BLaER1 (cell line): ENCODE measurements at regions not wholly inside any gene's neighbourhood (a gene's known extent, or its start where the extent isn't known, plus 50 kb on each side); places are given as distances from the start of the nearest gene placed in this dataset.
A peak's percentile ranks its signal among the peaks of the same experiment; 100 is the strongest.

ENCODE experiments used
- H3K27ac ChIP-seq: shearing (Covaris generic); formaldehyde crosslinking; 2 replicates; pipeline ENCODE4 v1.8.1; 2022
- H3K27me3 ChIP-seq: shearing (Covaris generic); formaldehyde crosslinking; 2 replicates; pipeline ENCODE4 v1.8.1; 2022
- H3K36me3 ChIP-seq: shearing (Covaris generic); formaldehyde crosslinking; 2 replicates; pipeline ENCODE4 v1.8.1; 2022
- H3K4me1 ChIP-seq: shearing (Covaris generic); formaldehyde crosslinking; 2 replicates; pipeline ENCODE4 v1.8.1; 2022
- H3K4me2 ChIP-seq: shearing (Covaris generic); formaldehyde crosslinking; 2 replicates; pipeline ENCODE4 v1.8.1; 2022
- H3K4me3 ChIP-seq: shearing (Covaris generic); formaldehyde crosslinking; 2 replicates; pipeline ENCODE4 v1.8.1; 2022
- H3K9ac ChIP-seq: shearing (Covaris generic); formaldehyde crosslinking; 2 replicates; pipeline ENCODE4 v1.8.1; 2022
- H3K9me3 ChIP-seq: shearing (Covaris generic); formaldehyde crosslinking; 2 replicates; pipeline ENCODE4 v1.8.1; 2022
- H4K20me1 ChIP-seq: shearing (Covaris generic); formaldehyde crosslinking; 2 replicates; pipeline ENCODE4 v1.8.1; 2022
- Cebpa-rat ChIP-seq: shearing (Covaris generic); IDR thresholded peaks from 2 replicates; pipeline ENCODE4 v1.8.1; 2022

- H3K36me3 ChIP-seq: no peaks in the 10 kb centered on the region
- peaks cover 5% of the 10 kb centered on the region; the same call in 1 of the 2 replicates for H3K4me1 ChIP-seq
- H3K9ac ChIP-seq: no peak overlapping the region
- no peak overlapping the region for H3K4me2 ChIP-seq
- no peak for TF ChIP-seq Cebpa-rat
- H4K20me1 ChIP-seq: no peaks in the 10 kb centered on the region
- no peaks in the 10 kb centered on the region; the same call in 1 of the 2 replicates for H3K9me3 ChIP-seq
- no peak overlapping the region for H3K4me3 ChIP-seq
- H3K27ac ChIP-seq: no peak overlapping the region
- no peaks in the 10 kb centered on the region for H3K27me3 ChIP-seq
Measured at GRCh38 chr13:84961023-84961422, 838.2 kb downstream of the SLITRK6 start.

- Histone ChIP-seq H3K9ac (no peak overlapping the region), H3K4me1 (peaks cover 5% of the 10 kb centered on the region; the same call in 1 of the 2 replicates), H3K4me3 (no peak overlapping the region), H3K27me3 (no peaks in the 10 kb centered on the region), H3K36me3 (no peaks in the 10 kb centered on the region), H4K20me1 (no peaks in the 10 kb centered on the region), H3K27ac (no peak overlapping the region), H3K9me3 (no peaks in the 10 kb centered on the region; the same call in 1 of the 2 replicates), H3K4me2 (no peak overlapping the region)
- no peak for TF ChIP-seq Cebpa-rat
Measured at GRCh38 chr13:84959818-84960217, 839.4 kb downstream of the SLITRK6 start.

GRCh38 chr13:84954636-84955035, 844.6 kb downstream of the SLITRK6 start:
- no peak overlapping the region for H3K4me2 ChIP-seq
- no peak for TF ChIP-seq Cebpa-rat
- no peak overlapping the region for H3K4me3 ChIP-seq
- H3K4me1 ChIP-seq: no peaks in the 10 kb centered on the region
- no peaks in the 10 kb centered on the region for H4K20me1 ChIP-seq
- no peaks in the 10 kb centered on the region for H3K27me3 ChIP-seq
- H3K9me3 ChIP-seq: no peaks in the 10 kb centered on the region
- no peak overlapping the region for H3K27ac ChIP-seq
- H3K36me3 ChIP-seq: no peaks in the 10 kb centered on the region
- no peak overlapping the region for H3K9ac ChIP-seq

- Histone ChIP-seq H3K36me3 (no peaks in the 10 kb centered on the region), H3K4me2 (no peak overlapping the region), H3K27ac (no peak overlapping the region), H4K20me1 (no peaks in the 10 kb centered on the region), H3K27me3 (no peaks in the 10 kb centered on the region), H3K9me3 (no peaks in the 10 kb centered on the region), H3K4me1 (no peaks in the 10 kb centered on the region), H3K4me3 (no peak overlapping the region), H3K9ac (no peak overlapping the region)
- no peak for TF ChIP-seq Cebpa-rat
Measured at GRCh38 chr13:84951128-84951527, 848.1 kb downstream of the SLITRK6 start.

- Histone ChIP-seq H4K20me1 (no peaks in the 10 kb centered on the region), H3K27me3 (no peaks in the 10 kb centered on the region), H3K9me3 (no peaks in the 10 kb centered on the region; the same call in 1 of the 2 replicates), H3K4me2 (no peak overlapping the region), H3K4me3 (no peak overlapping the region), H3K9ac (no peak overlapping the region), H3K27ac (no peak overlapping the region), H3K36me3 (no peaks in the 10 kb centered on the region), H3K4me1 (no peaks in the 10 kb centered on the region)
- no peak for TF ChIP-seq Cebpa-rat
Measured at GRCh38 chr13:84946192-84946591, 853.0 kb downstream of the SLITRK6 start.

- H3K4me2 ChIP-seq: no peak overlapping the region
- H3K27ac ChIP-seq: no peak overlapping the region
- TF ChIP-seq Cebpa-rat: no peak
- H3K9me3 ChIP-seq: peaks cover 5% of the 10 kb centered on the region; the same call in 1 of the 2 replicates
- H3K4me1 ChIP-seq: no peaks in the 10 kb centered on the region
- H3K27me3 ChIP-seq: no peaks in the 10 kb centered on the region
- no peak overlapping the region for H3K4me3 ChIP-seq
- H4K20me1 ChIP-seq: no peaks in the 10 kb centered on the region
- no peak overlapping the region for H3K9ac ChIP-seq
- H3K36me3 ChIP-seq: no peaks in the 10 kb centered on the region
Measured at GRCh38 chr13:84940798-84941197, 858.4 kb downstream of the SLITRK6 start.

GRCh38 chr13:84940167-84940566, 859.1 kb downstream of the SLITRK6 start:
- Histone ChIP-seq H3K27ac (no peak overlapping the region), H3K4me3 (no peak overlapping the region), H3K9me3 (peaks cover 5% of the 10 kb centered on the region; the same call in 1 of the 2 replicates), H3K9ac (no peak overlapping the region), H3K4me2 (no peak overlapping the region), H3K36me3 (no peaks in the 10 kb centered on the region), H3K4me1 (no peaks in the 10 kb centered on the region), H3K27me3 (no peaks in the 10 kb centered on the region), H4K20me1 (no peaks in the 10 kb centered on the region)
- TF ChIP-seq Cebpa-rat: no peak

- H3K4me1 ChIP-seq: no peaks in the 10 kb centered on the region; the same call in 1 of the 2 replicates
- no peaks in the 10 kb centered on the region for H4K20me1 ChIP-seq
- H3K27ac ChIP-seq: no peak overlapping the region
- no peaks in the 10 kb centered on the region for H3K36me3 ChIP-seq
- no peaks in the 10 kb centered on the region for H3K27me3 ChIP-seq
- H3K4me2 ChIP-seq: peak overlapping the region; percentile 59
- H3K9me3 ChIP-seq: 0 out of 2 replicates have a peak, but pooled peaks cover 5% of the 10 kb centered on the region
- peak overlapping the region; percentile 38; the same call in 1 of the 2 replicates for H3K4me3 ChIP-seq
- no peak for TF ChIP-seq Cebpa-rat
- peak overlapping the region; percentile 35; the same call in 1 of the 2 replicates for H3K9ac ChIP-seq
Measured at GRCh38 chr13:84934911-84935310, 864.3 kb downstream of the SLITRK6 start.

- Histone ChIP-seq H3K9me3 (0 out of 2 replicates have a peak, but pooled peaks cover 5% of the 10 kb centered on the region), H3K27me3 (no peaks in the 10 kb centered on the region), H4K20me1 (no peaks in the 10 kb centered on the region), H3K4me3 (no peak overlapping the region), H3K4me1 (no peaks in the 10 kb centered on the region; the same call in 1 of the 2 replicates), H3K9ac (no peak overlapping the region), H3K4me2 (no peak overlapping the region), H3K27ac (no peak overlapping the region), H3K36me3 (no peaks in the 10 kb centered on the region)
- TF ChIP-seq Cebpa-rat: no peak
Measured at GRCh38 chr13:84933797-84934196, 865.4 kb downstream of the SLITRK6 start.

GRCh38 chr13:84931264-84931663, 868.0 kb downstream of the SLITRK6 start:
- no peaks in the 10 kb centered on the region for H3K36me3 ChIP-seq
- no peak overlapping the region for H3K27ac ChIP-seq
- no peak overlapping the region for H3K4me3 ChIP-seq
- H3K9me3 ChIP-seq: no peaks in the 10 kb centered on the region
- no peaks in the 10 kb centered on the region for H3K27me3 ChIP-seq
- no peak for TF ChIP-seq Cebpa-rat
- no peak overlapping the region for H3K9ac ChIP-seq
- no peaks in the 10 kb centered on the region; the same call in 1 of the 2 replicates for H3K4me1 ChIP-seq
- H3K4me2 ChIP-seq: no peak overlapping the region
- no peaks in the 10 kb centered on the region for H4K20me1 ChIP-seq
